SKM-1 (cell line): ENCODE measurements at regions not wholly inside any gene's neighbourhood (a gene's known extent, or its start where the extent isn't known, plus 50 kb on each side); places are given as distances from the start of the nearest gene placed in this dataset.

ENCODE experiments used
- DNase-seq: peaks from one replicate; lab custom pipeline; 2025; ENCODE audit not compliant: unreplicated experiment; lab: John Stamatoyannopoulos, UW

DNA sequence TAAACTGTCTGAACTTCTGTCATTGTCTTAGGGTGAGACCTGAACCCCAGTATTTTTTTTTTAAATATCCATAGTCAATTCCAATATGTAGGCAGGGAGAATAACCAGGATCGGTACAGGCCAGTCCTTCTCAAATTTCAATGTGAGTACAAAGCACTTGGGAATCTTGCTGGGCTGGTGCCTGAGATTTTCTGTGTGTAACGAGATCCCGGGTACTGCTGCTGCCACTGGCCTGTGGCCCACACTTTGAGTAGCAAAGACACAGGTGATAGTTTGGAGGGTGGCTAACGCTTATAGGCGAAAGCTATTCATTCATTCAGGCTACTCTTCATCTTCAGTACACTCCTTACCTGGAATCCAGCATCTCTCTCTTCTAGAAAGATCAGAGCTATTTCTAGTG lies 923.6 kb upstream of the TENM3 start:
- no peak for DNase-seq

DNA sequence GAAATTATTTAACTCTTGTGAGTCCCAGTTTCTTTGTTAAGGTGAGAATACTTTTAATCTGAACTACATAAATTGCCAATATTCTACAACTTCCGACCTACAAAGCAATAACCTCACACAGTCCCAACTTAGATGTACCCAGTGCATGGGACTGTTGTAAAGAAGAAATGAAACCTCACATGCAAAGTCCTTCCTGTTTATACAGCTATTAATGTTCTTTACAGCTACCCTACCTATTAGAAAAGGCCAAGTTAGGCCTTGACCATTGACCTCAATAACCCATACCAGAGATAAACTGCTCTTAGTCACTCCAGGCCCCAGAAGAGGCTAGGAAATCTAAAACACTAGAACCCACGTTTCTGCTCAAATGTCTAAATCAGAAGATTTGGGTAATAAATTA lies 920.1 kb upstream of the TENM3 start:
- DNase-seq: no peak

- DNase-seq: no peak
Observed at GRCh38 chr4:181330654-181331201, 912.5 kb upstream of the TENM3 start.

GRCh38 chr4:181331214-181331613 lies 912.0 kb upstream of the TENM3 start:
- DNase-seq: no peak

- no peak for DNase-seq
Observed at GRCh38 chr4:181345931-181346330, 897.3 kb upstream of the TENM3 start.

DNA sequence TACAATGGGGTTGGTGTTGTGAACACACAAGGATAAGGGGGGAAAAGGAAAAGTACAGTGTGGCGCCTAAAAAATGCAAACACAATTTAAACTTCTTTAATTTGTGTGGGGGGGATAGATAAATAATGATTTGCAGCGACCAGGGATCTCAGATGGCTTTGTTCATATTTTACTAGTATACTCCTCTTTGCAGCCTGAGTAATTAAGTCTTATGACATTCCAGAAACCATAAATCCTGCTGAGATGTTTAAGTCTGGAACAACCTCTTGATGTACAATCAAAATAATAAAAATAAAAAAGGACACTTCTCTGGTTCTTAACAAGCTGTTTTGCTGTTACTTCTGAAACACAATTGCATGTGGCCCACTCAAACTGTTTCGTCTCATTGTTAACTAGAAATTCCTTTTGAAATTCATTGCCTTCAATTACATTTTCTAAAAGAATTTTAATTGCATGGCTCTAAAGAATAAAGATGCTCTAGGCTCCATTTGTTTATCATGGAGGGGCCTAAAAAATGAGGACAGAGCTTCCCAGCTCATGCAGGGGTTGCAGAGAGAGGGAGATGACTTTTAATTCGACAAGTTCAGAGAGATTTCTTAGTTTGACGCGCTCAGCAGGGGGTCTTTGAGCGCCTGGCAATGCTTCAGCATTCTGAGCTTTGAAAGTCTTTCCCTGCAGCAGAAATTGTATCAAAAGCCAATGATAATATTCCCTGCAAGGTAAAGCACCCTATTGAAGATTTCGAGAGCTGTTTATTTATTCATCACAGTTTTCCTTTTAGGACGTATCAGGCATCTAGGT lies 892.4 kb upstream of the TENM3 start:
- no peak for DNase-seq

DNA sequence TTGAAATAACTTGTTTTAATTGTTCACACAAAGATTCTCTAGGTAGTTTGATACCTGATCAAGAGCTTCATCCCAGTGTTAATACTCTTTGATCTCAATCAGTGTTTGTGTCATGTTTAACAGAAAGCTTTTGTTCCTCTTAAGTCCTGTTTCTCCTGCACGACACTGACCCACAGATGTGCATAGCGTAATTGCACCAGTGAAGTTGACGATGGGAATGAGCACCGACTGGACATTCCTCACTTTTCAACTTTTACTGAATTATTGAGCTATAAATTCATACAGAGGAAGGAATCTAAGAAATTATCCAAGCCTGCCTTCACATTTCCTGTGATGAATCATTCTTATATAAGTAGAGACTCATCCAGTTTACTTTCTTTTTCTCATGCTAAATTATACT lies 878.7 kb upstream of the TENM3 start:
- no peak for DNase-seq

GRCh38 chr4:181365671-181366070 lies 877.5 kb upstream of the TENM3 start:
- DNase-seq: no peak

GRCh38 chr4:181372014-181372413 lies 871.2 kb upstream of the TENM3 start:
- DNase-seq: no peak

DNA sequence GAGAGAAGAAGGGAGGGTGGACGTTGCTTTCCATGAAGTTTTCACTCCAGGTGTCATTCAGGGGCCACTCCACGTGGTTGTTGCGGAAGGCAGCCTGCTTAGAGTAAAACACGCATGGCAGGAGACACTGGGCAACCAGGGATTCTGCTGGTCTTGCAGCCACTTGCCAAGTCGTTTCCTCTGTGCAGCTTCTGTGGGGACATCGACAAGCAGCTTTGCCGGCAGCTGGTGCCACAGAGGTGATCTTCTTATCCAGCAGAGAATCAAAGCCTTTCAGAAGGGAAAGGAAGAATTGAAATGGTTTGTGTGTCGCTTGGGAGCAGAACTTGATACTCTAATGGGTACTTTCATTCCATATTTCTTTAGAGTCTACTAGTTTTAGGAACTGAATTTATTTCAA lies 867.1 kb upstream of the TENM3 start:
- DNase-seq: no peak

DNA sequence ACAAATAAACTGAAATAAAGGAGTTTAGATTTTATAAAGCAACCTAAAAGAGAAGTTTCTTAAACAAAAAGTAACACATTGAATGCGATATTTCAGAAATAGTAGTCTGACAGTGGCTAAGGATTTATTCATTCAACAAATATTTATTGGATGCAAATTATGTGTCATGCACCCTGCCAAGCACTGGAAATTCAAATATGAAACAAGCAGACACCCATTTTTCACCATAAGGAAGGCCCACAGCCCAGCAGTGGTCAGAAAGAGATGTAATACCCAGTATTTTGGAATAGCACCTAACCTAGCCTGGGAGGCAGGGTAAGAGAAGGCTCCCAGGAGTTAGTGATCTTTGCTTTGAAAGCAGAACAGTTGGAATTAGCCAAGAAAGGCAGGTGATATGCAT lies 855.1 kb upstream of the TENM3 start:
- no peak for DNase-seq

DNA sequence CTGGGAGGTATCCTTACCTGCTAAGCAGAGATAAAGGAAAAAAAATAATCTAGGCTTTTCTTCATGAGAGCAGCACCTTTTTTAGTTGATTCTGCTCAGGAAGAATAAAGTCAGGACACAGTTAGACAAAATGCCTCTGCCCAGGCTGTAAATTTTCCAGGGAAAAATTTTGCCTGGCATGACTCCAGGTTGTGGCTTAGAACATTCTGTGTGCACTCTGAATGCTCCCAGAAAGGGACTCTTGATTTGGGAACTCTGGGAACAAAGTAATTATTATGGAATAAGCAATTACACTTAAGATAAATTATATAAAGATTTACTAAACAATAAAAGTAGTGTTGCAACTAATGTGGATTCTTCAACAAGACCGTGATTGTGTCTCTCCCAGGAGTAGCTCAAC lies 826.2 kb upstream of the TENM3 start:
- no peak for DNase-seq

DNA sequence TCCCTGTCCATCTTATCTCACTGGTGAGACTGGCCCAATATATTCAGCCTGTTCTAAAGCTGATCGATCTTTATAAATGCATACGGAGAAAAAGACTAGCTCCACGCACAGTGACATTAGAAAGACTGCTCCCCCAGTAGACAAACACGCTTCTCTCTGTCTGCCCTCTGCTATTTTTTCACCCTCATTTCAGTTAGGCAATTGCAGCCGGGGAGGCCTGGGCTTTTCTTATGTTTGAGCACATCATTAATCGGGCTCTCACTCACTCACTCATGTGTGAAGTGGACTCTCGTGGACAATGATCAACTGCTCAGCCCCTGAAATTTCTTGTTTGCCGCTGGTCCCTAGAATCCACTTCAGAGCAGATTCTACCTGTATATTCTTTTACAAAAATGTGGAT lies 824.7 kb upstream of the TENM3 start:
- no peak for DNase-seq

DNA sequence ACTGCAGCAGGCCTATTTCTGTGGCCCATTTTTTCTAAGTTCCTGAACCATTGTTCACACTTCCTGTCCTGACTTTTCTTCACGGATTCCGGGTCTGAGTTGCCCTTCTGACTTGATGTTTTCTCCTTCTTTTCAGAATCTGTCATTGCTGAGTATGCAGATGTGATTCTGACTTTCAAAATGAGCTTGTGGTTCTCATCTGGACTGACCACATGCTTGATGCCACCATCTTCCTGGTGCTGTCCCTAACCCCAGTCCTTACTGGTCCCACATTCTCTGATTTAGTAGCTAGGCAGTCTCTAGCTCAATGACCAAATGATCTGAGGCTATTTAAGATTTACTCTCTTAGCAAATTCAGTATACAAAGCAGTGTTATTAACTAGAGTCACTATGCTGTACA lies 822.3 kb upstream of the TENM3 start:
- no peak for DNase-seq

DNA sequence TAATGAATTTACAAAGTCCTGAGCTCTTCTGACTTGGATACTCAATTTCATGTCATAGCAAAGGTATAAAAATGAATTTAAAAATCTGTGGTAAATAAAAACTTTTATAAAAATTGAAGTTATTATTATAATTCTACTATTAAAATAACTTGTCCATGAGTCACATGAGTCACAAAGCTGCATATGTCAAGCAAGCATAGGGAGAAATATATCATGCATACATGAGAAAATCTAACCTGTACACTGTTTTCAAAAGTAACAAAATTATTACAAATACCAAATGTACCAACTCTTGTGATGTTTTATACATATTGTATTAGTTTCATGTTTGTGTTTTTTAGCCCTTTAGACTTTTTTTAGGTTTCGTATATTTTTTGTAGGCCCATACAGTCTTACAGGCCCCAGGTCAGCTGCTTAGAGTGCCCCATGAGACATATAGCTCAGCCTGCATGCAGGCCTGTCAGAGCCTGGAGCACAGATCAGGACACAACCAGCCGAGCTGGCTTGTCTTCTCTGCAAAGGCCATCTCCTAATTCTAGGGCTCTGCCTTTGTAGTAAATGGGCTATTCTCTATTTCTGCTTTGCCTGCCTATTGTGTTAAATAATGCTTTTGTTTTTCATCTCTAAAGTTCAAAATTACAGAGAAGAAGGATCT lies 818.7 kb upstream of the TENM3 start:
- DNase-seq: no peak

DNA sequence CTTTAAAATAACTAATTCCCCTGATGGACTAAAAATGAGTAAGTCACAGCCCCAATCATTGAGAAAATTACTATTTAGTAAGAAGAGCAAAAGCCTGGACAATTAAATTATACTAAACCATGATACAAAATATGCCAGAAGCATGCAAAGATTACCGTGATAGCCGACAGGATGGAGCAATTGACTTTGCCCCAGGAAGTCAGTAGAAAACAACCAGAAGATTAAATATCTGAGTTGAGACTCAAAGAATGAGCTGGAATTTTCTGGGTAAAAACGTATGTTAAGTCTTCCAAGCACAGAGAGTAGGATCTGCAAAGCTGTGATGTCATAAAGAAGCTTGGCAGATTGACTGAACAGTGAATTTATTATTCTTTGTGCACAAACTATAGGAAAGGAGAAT lies 816.1 kb upstream of the TENM3 start:
- DNase-seq: no peak

GRCh38 chr4:181431006-181431405 lies 812.2 kb upstream of the TENM3 start:
- no peak for DNase-seq

DNA sequence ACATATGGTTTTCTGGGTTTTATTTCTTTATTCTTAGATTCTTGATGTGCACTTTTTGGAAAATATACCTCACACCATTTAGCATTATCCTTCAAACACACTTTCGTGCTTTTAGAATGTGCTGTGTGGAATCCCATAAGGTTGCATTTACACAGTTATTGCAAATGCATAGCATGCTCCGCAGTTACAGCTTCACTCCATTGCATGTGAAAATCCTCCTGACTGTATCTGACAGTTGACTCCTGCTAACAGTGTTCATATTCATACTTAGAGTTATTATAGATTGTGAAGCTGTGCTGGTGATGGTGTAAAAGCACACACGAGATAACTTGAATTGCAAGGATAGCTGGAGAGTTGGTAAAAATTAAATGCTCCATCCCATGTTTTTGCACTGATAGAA lies 811.5 kb upstream of the TENM3 start:
- DNase-seq: no peak

DNA sequence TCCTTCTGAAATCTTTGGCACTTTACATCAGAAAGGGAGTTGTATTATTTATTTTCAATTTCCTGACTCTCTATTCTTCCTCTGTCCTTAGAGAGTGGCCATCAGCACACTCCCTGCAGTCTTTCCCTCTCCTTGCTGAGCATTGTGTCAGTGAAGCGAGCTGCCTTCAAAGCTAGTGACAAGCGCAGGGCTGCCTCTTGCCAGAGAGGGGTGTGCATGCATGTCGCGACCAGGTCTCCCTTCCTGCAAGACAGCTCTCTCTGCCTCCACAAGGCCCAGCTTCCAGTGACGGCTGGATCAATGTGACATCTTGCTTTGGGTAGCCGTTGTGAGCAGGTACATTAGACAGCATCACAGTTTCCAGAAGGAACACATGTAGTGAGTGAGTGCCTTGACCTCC lies 810.9 kb upstream of the TENM3 start:
- no peak for DNase-seq

GRCh38 chr4:181437895-181438294 lies 805.3 kb upstream of the TENM3 start:
- no peak for DNase-seq

GRCh38 chr4:181438641-181439040 lies 804.6 kb upstream of the TENM3 start:
- DNase-seq: no peak

DNA sequence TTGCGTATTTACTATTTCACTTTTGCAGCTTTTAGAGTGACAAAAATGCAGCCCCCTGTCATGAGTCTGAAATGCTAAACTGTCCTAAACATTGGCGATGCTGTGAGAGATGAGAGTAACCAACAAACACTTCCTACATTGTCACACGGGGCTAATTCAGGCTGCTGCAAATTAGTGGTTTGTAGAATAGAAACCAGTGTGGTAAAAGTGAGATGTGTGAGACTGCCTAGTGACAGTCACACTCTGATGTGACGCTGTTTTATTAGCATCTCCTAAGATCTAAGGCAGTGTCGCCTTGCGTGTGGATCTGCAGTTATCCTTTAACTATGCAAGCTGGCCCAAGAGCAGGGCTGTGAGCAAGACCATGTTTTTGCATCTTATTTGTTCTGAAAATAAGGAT lies 800.2 kb upstream of the TENM3 start:
- DNase-seq: no peak

DNA sequence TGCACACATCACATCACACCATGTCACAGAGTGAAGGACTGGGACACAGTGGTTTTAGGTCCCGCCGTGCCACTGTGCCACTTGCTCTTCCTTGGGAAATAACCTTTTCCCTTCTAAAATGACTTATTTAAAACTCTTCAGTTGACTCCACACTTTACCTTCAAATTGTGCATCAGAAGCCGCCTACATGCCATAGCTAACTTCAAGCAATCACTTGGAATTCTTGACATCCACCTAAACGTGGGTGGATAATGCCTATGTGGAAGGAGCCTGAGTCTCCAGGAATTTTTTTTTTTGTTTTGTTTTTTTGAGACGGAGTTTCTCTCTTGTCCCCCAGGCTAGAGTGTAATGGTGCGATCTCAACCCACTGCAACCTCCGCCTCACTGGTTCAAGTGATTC lies 777.4 kb upstream of the TENM3 start:
- no peak for DNase-seq
